Activated T-cell treated with anti-CD3 and anti-CD28 coated beads, Interleukin-2, amount 50 U/mL, for 1 hour (primary cell): ENCODE measurements at regions not wholly inside any gene's neighbourhood (a gene's known extent, or its start where the extent isn't known, plus 50 kb on each side); places are given as distances from the start of the nearest gene placed in this dataset.

ENCODE experiments used
- DNase-seq: peaks from one replicate; pipeline ENCODE4 v3.0.0-alpha.2; 2020

GRCh38 chr14:106820119-106820518 is 1293.7 kb downstream of the TMEM121 start:
- DNase-seq = no peak

- no peak for DNase-seq
These were observed 1294.7 kb downstream of the TMEM121 start for GRCh38 chr14:106821119-106821518.

DNA sequence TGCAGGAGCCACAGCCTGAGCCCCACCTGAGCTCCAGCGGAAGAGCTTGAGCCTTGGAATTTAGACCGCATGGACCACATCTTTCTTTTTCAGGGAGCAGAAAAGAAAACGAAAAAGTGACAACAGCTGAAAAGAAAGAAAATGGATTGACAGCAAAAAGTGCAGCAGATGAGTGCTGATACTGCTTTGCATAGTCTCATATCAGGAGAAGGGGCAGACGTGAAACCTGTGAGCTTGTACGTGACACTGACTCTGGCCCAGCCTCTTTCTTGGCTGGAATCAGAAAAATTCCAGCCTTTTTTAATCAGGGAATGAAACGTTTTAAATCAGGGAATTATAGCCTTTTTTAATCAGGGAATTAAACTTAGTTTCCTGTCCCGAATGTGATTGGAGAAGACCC is 1296.5 kb downstream of the TMEM121 start:
- no peak for DNase-seq

GRCh38 chr14:106823552-106823951 is 1297.2 kb downstream of the TMEM121 start:
- no peak for DNase-seq

GRCh38 chr14:106826833-106827369 is 1300.5 kb downstream of the TMEM121 start:
- no peak for DNase-seq

DNA sequence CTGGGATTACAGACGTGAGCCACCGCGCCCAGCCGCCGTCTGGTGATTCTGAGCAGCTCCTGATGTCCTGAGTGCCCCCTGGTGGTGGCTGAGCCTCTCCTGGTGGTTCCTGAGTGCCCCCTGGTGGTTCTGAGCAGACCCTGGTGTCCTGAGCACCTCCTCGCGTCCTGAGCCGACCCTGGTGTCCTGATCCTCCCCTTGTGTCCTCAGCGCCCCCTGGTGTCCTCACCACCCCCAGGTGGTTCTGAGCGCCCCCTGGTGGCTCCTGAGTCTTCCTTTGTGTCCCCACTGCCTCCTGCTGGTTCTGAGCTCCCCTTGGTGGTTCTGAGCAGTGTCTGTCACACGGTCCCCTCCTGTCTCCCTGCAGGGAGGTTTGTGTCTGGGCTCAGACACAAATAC is 1304.9 kb downstream of the TMEM121 start:
- peak; percentile 64 for DNase-seq

GRCh38 chr14:106837870-106838269 is 1311.5 kb downstream of the TMEM121 start:
- DNase-seq = no peak

DNA sequence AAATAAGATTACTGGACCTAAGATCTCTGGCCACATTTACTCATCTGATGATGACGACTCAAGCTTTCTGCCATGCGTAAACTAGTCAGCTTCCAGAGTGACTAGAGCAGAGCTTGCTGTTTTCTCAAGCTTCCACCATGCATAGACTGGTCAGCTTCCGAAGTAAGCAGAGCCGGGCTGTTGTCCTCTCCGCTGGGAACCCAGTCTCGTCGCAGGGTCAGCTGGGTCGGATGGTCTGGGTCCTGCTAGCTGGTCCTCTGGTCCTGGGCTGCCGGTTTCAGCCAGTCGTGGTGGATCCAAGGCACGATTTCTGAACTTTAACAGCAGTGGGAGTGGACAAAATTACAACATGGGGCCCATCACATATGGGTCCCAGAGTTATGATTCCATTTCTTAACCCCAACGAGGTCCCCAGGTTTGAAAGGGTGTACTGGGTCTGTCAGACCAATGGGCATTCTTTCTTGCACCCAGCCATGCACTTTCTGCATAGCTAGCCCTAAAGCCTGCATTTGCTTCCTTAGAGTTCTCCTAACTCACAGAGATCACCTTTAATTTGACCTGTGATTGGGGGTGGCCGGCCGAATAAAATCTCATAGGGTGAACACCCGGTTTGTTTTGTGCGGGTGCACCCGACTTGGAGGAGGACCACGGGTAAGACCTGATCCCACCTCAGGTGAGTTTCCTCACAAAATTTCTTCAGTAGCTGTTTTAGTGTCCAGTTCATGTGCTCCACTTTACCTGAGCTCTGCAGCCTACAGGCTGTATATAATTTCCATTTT is 1312.8 kb downstream of the TMEM121 start:
- DNase-seq = no peak

- no peak for DNase-seq
These were observed 1313.9 kb downstream of the TMEM121 start for GRCh38 chr14:106840258-106840657.

DNA sequence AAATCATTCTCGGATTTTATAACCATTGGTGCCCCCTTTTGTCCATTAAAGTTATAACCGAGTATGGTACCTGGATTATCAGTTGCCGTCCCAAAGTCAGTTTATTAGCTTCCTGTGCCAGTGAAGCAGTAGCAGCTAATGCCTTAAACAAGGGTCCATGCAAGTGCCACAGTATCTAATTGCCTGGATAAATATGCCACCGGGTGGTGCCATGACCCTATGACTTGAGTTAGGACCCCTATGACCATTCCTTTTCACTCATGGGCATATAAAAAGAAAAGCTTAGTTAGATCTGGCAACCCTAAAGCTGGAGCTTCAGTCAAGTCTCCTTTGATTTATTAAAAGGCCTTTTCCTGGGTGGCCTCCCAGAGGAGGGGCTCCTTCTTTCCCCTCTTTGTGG is 1314.6 kb downstream of the TMEM121 start:
- no peak for DNase-seq

DNA sequence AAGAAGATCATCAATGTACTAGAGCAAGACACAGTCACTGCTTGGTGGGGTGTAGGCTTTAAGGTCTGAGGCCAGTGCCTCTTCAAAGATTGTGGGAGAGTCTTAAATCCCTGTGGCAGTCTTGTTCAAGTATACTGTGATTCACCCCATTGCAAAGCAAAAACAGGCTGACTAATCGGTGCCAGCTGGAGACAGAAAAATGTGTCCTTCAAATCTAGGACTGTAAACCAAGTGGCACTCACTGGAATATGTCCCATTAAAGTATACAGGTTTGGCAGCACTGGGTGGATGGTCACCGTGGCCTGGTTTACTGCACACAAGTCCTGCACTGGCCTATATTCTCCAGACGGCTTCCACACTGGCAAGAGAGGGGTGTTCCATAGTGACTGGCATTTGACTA is 1315.3 kb downstream of the TMEM121 start:
- DNase-seq = no peak

GRCh38 chr14:106842687-106843086 is 1316.3 kb downstream of the TMEM121 start:
- no peak for DNase-seq

DNA sequence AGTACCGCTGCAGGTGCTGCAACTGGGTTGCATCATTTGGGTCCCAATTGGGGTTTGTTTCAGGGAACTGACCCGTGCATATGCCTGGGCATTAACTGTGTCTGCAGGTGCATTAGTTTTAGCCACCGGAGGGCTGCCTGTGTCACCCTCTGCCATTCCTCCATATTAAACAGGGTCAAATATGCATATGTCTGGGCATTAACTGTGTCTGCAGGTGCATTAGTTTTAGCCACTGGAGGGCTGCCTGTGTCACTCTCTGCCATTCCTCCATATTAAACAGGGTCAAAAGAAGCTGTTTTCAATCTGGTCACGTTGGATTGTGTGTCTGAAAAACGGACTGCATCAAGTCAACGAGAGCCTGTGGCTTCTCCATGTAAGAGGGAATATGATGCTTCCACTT is 1317.0 kb downstream of the TMEM121 start:
- DNase-seq = no peak

DNA sequence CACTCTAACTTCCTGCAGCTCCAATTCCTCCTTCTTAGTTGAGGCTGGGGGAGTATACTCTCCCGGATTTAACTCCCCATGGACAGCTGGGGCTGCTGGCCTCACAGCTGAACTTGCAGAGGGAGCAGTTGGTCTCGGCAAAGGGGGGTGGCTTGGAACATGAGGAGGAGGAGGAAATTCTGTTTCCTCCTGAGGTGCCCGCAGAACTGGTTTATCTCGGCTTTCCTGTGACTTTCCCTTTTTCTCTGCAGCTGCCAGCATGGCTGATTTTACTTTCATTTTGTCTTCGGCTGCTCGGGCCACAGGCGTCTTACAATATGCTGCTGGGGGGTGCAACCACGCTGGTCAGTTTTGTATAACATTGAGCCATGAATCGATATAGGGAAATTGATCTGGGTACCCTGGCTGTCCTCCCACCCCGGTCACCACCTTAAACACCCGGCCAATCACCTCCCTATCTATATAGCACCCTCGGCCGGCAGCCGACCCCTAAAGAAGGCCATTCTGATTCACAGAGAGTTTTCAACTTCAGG is 1317.6 kb downstream of the TMEM121 start:
- DNase-seq = peak; percentile 38

DNA sequence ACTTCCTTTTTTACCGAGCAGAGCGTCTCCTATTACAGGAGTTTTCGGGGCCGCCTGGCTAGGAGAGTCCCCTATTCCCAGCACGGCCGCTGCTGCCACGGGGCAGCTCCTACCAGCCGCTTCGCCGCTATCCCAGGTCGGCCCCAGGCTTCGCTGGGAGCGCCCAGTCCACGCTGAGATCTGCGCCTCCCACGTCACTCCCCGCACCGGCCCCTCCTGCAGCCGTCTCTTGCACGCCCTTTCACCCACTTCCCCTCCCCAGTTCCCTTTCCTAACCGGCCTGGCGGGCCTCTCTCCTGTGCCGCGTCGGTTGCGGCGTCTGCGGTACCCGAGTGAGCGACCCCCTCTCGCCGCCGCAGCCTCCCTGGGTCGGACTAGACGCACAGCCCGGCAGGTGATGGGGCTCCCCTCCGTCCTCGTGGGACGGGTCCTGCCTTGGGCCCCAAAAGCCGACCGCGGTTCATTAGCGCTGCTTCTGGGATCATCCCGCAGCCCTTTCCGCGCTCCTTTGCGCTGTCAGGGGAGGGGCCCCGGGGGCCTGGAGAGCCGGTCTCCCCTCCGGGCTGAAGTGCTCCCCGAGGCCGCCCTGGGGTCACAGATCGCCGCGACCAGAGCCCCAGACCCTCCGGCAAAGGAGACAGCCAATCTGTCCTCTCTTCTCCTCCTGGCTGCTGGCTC is 1318.4 kb downstream of the TMEM121 start:
- DNase-seq = peak; percentile 68

DNA sequence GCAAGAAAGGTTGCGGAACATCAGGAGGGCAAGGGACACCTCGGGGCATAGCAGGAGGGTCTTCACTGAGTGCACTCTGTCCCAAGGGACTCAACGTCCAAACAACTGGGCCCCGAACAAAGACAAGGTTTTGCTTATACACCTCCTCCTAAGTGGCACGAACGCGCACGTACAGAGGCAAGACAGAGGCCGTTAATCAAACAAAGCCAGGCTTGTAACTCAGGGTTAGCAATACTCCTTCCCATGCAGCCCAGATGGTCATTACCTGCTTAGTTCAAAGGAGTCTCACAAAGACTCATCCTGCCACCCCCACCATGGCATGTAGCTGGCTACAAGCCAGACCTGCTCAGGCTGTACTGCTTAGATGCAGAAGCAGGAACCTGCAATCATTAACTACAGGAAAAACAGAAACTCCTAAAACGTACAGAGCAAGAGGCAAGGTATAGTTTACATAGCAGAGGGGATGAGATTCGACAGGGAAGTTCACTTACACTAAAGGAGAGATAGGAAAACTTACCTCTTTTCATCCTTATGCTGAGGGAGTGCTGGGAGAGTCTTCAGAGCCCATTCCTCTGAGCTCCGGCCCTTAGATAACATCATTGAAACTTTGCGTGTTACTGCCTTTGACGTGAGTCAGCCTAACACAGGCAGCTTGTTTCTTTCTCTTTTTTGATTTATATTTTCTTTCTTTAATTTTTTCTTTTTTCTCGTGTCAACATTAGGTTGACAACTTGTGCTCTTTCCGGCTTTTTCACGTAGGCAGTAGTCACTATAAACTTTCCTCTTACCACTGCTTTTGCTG is 1319.1 kb downstream of the TMEM121 start:
- DNase-seq = peak; percentile 48

DNA sequence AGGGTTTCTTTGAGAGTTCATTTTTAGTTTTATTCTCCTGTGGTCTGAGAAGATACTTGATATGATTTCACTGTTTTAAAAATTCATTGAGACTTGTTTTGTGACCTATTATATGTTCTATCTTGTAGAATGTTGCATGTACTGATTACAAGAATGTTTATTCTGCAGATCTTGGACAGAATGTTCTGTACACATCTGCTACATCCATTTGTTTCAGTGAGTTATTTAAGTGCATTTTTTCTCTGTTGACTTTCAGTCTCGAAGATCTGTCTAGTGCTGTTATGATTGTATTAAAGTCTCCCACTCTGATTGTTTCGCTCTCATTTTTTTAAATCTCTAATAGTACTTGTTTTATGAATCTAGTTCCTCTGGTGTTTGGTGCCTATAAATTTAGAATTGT is 1319.8 kb downstream of the TMEM121 start:
- DNase-seq = no peak

DNA sequence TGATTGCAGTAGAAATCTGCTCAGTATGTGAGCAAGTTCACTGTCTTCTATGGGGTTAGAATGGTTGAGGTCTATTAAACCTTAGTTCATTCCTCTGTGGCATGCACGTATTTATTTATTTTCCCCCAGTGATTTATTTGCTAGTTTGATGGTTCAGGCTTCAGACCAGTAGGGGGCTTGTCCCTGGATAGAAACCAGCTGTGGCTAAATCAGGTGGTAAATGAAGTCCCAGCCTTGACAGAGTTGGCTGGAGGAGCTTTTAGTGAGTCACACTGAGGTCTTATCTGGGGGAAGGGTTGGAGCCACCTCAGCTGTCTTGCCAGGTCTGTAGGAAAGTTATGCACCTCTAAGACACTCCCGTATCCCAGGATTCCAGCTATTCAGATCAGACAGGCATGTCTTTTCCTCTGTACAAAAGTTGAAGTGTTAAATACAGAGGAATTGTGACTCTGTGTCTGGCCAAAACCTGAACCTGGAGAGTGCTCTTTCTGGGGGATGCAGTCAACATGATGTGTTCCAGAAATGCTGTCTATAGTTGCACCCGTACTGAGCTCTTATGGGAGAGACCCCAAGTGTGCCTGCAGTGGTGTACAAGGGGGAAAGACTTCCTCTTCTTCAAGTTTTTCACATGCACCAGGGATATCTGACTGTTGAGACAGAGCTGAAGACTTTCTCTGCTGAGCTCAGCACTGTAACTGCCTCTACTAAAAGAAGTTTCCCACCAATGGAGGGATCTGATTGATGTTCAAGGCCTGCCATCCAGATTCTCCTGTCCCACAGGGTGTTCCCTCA is 1322.1 kb downstream of the TMEM121 start:
- no peak for DNase-seq

- DNase-seq = no peak
These were observed 1324.8 kb downstream of the TMEM121 start for GRCh38 chr14:106850913-106851825.

DNA sequence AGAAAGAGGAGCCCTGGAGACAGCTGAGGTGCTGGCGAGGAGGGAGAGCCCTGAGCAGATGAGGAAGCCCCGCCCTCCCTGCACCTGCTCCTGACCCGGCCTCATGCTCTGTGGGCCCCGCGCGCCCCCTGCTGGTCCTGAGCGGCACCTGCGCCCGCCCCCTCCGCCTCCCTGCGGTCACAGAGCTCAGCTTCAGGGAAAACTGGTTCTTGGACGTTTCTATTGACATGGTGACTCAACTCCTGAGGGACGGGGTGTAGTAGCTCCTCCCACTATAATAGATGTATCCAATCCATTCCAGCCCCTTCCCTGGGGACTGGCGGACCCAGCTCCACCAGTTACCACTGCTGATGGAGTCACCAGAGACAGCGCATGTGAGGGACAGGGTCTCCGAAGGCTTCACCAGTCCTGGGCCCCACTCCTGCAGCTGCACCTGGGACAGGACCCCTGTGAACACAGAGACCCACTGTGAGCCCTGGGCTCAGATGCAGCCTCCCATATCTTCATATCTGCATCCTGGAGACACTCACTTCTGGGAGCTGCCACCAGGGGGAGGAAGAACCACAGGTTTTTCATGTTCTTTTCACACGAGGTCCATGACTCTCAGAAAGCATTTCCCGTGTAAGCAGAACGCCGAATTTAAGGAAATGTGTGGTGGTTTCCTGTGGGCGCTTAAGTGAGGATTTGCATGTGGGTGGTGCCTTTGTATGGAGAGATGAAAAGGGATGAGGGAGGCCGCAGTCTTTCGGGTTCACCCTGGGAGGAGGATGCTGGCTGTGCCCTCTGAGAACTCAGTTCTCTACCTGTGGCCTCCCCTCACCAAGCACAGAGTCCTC is 1346.4 kb downstream of the TMEM121 start:
- DNase-seq = peak; percentile 92
